ENCODE measurements at regions not wholly inside any gene's neighbourhood (a gene's known extent, or its start where the extent isn't known, plus 50 kb on each side); places are given as distances from the start of the nearest gene placed in this dataset.

DNA sequence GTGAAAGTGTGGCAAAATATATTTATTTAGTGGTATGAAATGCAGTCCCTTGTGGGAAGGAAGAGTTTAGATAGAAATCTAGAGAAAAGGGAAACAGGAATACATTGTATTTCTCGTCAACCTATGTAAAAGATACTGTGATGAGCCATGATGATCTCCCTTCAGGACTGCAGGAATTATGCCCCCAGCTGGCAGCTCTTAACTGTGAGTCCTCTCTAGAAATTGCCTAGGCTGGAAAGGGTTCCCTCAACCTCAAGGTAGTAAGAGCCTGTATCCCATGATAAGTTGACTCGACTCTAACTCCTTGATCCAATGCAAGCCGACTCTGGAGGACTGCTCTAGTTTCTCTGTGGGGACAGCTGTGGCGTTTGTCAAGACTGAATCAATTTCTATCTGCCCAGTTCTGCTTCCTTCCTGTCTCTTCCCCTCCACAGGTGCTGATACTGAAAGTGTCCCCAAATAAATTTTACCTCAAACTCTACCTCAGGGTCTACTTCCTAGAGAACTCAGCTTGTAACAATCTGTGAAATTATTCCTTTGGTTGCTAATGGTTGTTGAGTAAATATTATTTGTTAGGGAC, 897.3 kb downstream of the METTL15 start (continued):
- TF ChIP-seq, protein P1, sequence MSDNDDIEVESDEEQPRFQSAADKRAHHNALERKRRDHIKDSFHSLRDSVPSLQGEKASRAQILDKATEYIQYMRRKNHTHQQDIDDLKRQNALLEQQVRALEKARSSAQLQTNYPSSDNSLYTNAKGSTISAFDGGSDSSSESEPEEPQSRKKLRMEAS (IDR thresholded peaks at IDR 0.05; ENCODE audit: low read depth), result no peak
- no peak for TF ChIP-seq JUND (IDR thresholded peaks at IDR 0.05)

DNA sequence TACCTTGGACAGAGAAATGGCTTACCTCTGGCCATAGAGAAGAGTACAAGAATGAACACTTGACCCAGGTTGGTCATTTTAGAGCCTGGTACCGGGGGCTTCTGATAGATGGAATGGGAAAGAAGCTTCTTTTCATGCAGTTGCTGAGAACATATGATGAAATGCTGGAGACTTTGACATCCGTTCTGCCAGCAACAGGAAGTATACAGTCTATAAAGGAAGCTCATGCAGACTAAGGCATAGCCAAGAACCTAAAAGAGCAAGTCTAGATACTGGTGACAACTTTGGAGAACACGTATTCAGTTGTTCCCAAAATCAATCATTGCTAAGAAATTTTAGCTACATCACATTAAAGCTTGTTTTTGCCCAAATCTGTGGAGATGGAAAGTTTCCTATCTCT, 894.6 kb downstream of the METTL15 start:
- WGBS (ENCODE audit: low lambda C conversion rate), result 65% methylated on average over 3 of the region's 3 CpGs
- H3K79me2 ChIP-seq (ENCODE audit: insufficient read depth), result no peaks in the 10 kb centered on the region
- H3K4me1 ChIP-seq (ENCODE audit: control insufficient read depth in 1 of 2, insufficient read depth in 2 of 2, low read depth in 1 of 2, low read length in 1 of 2), result peaks cover 0 to 3% of the 10 kb centered on the region in 2 experiments; a peak in 2 of 4 replicates
- no peak for DNase-seq
- H3K9me3 ChIP-seq, result no peaks in the 10 kb centered on the region
- CTCF ChIA-PET, result interaction anchor here (0.6 kb wide), 1 partner anchor 17 kb away, joined by 3 read pairs; no protein-coding TSS in a partner anchor
- H3K27ac ChIP-seq (ENCODE audit: low read depth in 2 of 2, low read length in 1 of 2), result no peak overlapping the region
- H3K27me3 ChIP-seq (ENCODE audit: insufficient read depth), result no peaks in the 10 kb centered on the region
- no peak overlapping the region for H3K9ac ChIP-seq
- no peak overlapping the region for H3K4me2 ChIP-seq
- no peaks in the 10 kb centered on the region for H3K9me2 ChIP-seq
- no peaks in the 10 kb centered on the region for H3K36me3 ChIP-seq (replicated peaks in 1 of 2; ENCODE audit: control insufficient read depth in 1 of 2, insufficient read depth in 2 of 2, low read length in 1 of 2)
- H2AFZ ChIP-seq (ENCODE audit: low read depth), result no peak overlapping the region
- no peaks in the 10 kb centered on the region for H4K20me1 ChIP-seq (ENCODE audit: insufficient read depth)
- H3K4me3 ChIP-seq (ENCODE audit: low read depth in 2 of 2, low read length in 1 of 2), result no peak overlapping the region
- H3F3A ChIP-seq (replicated peaks; ENCODE audit: insufficient read depth), result no peaks in the 10 kb centered on the region
- POLR2A ChIA-PET, result no interaction called here
- TF ChIP-seq MEF2A (IDR thresholded peaks at IDR 0.05; ENCODE audit: borderline replicate concordance, low read depth) (no peak), TCF12 (IDR thresholded peaks at IDR 0.05) (no peak), GABPA (IDR thresholded peaks at IDR 0.05; ENCODE audit: low read depth) (no peak), RCOR1 (IDR thresholded peaks at IDR 0.05; ENCODE audit: low read length) (no peak), TEAD4 (IDR thresholded peaks at IDR 0.05; ENCODE audit: borderline replicate concordance, insufficient read depth) (no peak), FOXJ3 (CRISPR knock-in tag; IDR thresholded peaks at IDR 0.05) (no peak), JUND (IDR thresholded peaks at IDR 0.05) (no peak), POLR2AphosphoS5 (IDR thresholded peaks at IDR 0.05; ENCODE audit: low read depth, low read length) (no peak), RFX5 (IDR thresholded peaks at IDR 0.05; ENCODE audit: low read length) (no peak)
- TF ChIP-seq, protein P1 (IDR thresholded peaks at IDR 0.05; ENCODE audit: low read depth), result no peak
- TF ChIP-seq, protein P2, sequence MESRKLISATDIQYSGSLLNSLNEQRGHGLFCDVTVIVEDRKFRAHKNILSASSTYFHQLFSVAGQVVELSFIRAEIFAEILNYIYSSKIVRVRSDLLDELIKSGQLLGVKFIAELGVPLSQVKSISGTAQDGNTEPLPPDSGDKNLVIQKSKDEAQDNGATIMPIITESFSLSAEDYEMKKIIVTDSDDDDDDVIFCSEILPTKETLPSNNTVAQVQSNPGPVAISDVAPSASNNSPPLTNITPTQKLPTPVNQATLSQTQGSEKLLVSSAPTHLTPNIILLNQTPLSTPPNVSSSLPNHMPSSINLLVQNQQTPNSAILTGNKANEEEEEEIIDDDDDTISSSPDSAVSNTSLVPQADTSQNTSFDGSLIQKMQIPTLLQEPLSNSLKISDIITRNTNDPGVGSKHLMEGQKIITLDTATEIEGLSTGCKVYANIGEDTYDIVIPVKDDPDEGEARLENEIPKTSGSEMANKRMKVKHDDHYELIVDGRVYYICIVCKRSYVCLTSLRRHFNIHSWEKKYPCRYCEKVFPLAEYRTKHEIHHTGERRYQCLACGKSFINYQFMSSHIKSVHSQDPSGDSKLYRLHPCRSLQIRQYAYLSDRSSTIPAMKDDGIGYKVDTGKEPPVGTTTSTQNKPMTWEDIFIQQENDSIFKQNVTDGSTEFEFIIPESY (IDR thresholded peaks at IDR 0.05; ENCODE audit: borderline replicate concordance, low read depth), result no peak

DNA sequence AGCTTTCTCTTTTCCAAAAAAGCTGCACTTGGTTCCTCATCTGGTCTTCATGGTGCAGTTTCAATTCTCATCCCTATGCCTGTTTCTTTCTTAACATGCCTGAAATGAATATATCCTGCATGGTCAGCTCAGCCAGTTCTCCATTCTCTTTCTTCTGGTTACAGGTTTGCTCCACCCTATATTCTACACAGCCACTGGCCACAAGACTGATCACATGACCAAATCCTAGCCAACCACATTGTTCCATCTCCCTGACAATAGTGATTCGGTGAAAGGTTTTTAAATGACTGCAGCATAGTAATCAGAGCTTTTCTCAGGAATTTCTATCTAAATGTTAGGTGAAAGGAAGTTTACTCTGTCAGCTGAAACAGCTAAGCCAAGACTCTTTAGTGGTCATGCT, 891.4 kb downstream of the METTL15 start:
- Histone ChIP-seq H4K20me1 (ENCODE audit: insufficient read depth) (no peaks in the 10 kb centered on the region), H3K27me3 (ENCODE audit: insufficient read depth) (no peaks in the 10 kb centered on the region), H2AFZ (ENCODE audit: low read depth) (0 out of 2 replicates have a peak overlapping the region, but pooled peaks have one; percentile 32), H3F3A (replicated peaks; ENCODE audit: insufficient read depth) (no peaks in the 10 kb centered on the region), H3K4me3 (ENCODE audit: low read depth in 2 of 2, low read length in 1 of 2) (no peak overlapping the region), H3K9ac (no peak overlapping the region), H3K36me3 (replicated peaks in 1 of 2; ENCODE audit: control insufficient read depth in 1 of 2, insufficient read depth in 2 of 2, low read length in 1 of 2) (no peaks in the 10 kb centered on the region), H3K9me3 (no peaks in the 10 kb centered on the region), H3K9me2 (no peaks in the 10 kb centered on the region), H3K79me2 (ENCODE audit: insufficient read depth) (no peaks in the 10 kb centered on the region), H3K4me1 (ENCODE audit: control insufficient read depth in 1 of 2, insufficient read depth in 2 of 2, low read depth in 1 of 2, low read length in 1 of 2) (peaks cover 0 to 3% of the 10 kb centered on the region in 2 experiments; a peak in 2 of 4 replicates), H3K4me2 (no peak overlapping the region), H3K27ac (ENCODE audit: low read depth in 2 of 2, low read length in 1 of 2) (no peak overlapping the region)
- 53% methylated on average over 1 of the region's 1 CpG for WGBS (ENCODE audit: low lambda C conversion rate)
- TF ChIP-seq MXI1 (IDR thresholded peaks at IDR 0.05; ENCODE audit: low read depth, low read length), result no peak
- no peak for TF ChIP-seq JUND (IDR thresholded peaks at IDR 0.05)
- TF ChIP-seq TAF1 (IDR thresholded peaks at IDR 0.05; ENCODE audit: borderline replicate concordance, low read depth, low read length), result no peak
- no peak for TF ChIP-seq EZH2phosphoT487 (IDR thresholded peaks at IDR 0.05; ENCODE audit: borderline replicate concordance, low read depth)
- TF ChIP-seq, protein P3, sequence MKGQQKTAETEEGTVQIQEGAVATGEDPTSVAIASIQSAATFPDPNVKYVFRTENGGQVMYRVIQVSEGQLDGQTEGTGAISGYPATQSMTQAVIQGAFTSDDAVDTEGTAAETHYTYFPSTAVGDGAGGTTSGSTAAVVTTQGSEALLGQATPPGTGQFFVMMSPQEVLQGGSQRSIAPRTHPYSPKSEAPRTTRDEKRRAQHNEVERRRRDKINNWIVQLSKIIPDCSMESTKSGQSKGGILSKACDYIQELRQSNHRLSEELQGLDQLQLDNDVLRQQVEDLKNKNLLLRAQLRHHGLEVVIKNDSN (IDR thresholded peaks at IDR 0.05; ENCODE audit: borderline replicate concordance, low read depth), result peak; percentile 56; the same call in 1 of the 2 replicates
- TF ChIP-seq, protein P4, sequence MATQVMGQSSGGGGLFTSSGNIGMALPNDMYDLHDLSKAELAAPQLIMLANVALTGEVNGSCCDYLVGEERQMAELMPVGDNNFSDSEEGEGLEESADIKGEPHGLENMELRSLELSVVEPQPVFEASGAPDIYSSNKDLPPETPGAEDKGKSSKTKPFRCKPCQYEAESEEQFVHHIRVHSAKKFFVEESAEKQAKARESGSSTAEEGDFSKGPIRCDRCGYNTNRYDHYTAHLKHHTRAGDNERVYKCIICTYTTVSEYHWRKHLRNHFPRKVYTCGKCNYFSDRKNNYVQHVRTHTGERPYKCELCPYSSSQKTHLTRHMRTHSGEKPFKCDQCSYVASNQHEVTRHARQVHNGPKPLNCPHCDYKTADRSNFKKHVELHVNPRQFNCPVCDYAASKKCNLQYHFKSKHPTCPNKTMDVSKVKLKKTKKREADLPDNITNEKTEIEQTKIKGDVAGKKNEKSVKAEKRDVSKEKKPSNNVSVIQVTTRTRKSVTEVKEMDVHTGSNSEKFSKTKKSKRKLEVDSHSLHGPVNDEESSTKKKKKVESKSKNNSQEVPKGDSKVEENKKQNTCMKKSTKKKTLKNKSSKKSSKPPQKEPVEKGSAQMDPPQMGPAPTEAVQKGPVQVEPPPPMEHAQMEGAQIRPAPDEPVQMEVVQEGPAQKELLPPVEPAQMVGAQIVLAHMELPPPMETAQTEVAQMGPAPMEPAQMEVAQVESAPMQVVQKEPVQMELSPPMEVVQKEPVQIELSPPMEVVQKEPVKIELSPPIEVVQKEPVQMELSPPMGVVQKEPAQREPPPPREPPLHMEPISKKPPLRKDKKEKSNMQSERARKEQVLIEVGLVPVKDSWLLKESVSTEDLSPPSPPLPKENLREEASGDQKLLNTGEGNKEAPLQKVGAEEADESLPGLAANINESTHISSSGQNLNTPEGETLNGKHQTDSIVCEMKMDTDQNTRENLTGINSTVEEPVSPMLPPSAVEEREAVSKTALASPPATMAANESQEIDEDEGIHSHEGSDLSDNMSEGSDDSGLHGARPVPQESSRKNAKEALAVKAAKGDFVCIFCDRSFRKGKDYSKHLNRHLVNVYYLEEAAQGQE (IDR thresholded peaks at IDR 0.05; ENCODE audit: low read depth, low read length), result no peak
- TF ChIP-seq CHD2 (IDR thresholded peaks at IDR 0.05; ENCODE audit: low read length, partially characterized antibody), result no peak
- TF ChIP-seq TEAD4 (IDR thresholded peaks at IDR 0.05; ENCODE audit: borderline replicate concordance, insufficient read depth), result no peak
- CTCF ChIA-PET, result no interaction called here
- DNase-seq, result no peak
- POLR2A ChIA-PET, result no interaction called here
